NCI-H69 (cell line): ENCODE measurements at regions not wholly inside any gene's neighbourhood (a gene's known extent, or its start where the extent isn't known, plus 50 kb on each side); places are given as distances from the start of the nearest gene placed in this dataset.

Experiments used
- DNase-seq: peaks from one replicate; lab custom pipeline; 2025; lab: John Stamatoyannopoulos, UW

DNA sequence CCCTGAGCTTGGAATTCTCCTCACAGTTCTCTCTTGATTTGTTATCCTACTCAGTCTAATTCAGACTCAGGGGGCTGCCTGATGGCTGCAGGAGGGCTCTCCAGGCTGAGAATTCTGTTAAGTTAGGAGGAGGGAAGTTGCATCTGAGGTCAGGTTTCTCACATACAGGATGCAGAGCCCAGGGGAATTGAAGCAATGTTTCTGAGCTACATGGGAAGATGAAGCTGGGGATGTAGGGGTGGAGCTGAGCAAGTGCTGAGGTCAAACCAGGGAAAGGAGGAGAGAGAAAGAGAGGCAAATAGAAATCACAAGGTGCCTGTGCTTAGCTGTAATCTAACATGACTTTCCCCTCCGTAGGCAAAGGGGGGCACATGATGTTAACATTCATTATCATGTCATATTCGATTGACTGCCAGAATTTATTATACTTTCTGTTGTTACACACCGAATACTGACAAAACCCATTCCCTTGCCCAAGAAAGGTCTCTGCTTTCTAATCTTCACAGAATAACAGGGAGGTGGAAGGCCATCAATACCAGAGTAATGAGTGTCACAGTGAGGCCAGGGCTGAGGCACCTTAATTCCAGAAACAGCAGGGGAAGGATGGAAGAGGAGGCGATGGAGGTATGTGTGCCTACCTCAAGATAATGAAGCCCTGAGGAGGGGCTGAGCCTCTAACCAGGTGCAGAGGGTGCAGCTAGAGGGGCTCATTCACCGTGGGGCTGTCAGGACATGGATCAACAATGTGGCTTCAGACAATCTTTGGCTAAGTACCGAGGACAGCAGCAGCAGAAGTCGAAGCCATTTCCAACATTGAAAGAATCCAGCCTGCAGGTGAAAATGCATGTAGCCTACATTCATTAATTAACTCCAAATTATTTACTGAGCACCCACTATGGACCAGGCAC lies 205.4 kb upstream of the SNX19 start:
- no peak for DNase-seq

DNA sequence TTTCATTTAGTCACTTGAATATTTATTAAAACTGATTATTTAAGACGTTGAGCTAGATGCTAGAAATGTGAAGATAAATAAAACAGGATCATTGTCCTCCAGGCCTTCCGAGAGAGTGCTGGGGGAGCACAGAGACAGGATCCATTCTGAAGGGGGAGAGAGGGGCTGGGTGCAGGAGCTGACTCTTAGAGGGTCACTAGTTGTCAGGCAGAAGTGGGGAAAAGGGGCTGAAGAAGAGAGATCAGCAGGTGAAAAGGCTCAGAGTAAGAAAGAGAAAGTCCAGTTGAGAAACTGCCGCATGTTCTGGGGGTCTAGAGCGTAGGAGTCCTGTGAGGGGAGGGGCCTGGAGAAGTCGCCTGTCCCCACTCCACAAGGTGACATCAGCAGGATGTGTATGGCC lies 206.2 kb upstream of the SNX19 start:
- no peak for DNase-seq

DNA sequence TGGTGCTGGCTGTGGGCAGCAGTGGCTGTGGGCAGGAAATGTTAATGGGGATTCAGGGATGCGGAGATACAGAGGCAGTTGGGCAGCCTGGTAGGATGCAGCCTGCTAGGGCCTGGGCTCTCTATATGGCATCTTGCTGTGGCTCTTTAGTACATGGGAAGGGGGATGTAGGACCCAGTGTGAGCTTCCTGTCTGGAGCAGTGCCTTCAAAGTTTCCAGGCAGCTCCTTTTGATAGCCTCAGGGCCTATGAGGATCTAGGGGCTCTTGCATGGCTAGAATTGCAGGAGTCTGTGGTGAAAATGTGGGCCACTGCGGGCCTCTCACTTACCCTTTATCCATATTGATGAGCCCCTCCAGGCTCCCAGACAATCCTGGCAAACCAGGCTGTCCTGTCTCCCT lies 213.2 kb upstream of the SNX19 start:
- DNase-seq = no peak

DNA sequence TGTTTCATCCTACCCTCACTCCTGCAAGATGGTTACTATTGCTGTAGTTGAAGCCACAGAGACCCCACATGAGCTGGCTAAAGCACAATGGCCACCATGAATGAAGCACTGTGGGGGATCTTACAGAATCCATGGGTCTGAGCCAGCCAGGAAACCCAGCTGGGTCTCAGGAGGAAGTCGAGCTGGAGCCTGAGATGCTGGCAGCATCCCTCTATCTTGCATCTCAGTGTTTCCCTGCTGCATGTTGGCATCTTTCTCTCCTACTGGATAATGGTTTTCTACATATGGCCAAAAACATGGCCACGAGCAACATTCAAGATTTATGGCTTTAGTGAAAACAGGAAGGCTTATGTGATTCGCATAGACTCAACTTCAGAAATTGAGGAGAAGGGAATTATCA lies 219.3 kb upstream of the SNX19 start:
- DNase-seq = no peak

DNA sequence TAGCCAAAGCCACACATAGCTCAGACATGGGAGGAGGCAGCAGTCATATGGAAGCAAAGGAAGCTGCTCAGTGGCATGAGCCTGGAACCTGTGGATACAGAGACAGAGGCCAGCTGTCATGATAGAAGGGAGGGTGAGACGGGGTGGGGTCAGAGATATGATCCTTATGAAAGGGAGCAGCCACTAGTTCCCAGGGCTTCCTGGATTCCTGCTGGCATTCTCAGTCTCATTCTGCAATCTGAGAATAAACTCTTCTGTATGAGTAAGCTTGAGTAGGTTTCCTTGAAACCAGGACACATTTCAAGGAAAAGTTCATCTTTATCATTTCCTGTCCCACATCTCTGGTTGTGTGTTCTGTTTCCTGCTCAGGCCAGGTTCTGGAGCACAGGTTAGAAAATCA lies 220.2 kb upstream of the SNX19 start:
- no peak for DNase-seq

DNA sequence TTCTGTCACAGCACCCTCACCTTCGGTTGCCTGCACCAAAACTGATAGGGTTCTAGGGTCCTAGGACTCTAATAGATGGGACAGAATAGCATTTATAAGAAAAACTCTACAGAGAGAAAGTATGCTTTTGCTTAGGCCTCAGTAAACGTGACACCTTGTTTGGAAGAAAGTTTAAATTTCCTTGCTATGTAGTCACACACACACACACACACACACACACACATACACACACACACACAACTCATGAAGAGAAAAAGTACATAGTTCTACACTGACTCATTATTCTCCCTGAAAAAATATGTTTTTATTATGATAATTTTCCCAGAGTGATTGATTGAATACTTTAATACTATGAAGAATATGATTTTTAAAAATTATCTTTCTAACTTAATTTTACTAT lies 220.8 kb upstream of the SNX19 start:
- no peak for DNase-seq

DNA sequence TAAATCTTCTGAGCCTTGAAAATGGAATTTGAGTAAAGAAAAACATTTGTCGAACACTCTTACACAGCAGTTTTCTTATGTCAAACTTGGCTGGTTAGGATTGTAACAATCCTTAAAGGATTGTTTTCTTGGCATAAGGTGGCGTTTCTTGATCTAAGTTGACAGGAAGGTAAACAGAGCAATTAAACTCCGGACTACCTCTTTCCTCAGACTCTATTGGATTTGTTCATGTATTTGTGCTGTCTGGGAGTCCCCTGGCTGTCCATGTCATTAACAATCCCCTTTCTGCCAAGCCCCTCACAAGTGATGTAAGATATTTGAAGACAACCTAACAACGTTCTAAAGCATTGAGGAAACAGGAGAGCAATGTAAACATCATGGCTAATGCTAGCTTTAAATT lies 222.5 kb upstream of the SNX19 start:
- DNase-seq = no peak

DNA sequence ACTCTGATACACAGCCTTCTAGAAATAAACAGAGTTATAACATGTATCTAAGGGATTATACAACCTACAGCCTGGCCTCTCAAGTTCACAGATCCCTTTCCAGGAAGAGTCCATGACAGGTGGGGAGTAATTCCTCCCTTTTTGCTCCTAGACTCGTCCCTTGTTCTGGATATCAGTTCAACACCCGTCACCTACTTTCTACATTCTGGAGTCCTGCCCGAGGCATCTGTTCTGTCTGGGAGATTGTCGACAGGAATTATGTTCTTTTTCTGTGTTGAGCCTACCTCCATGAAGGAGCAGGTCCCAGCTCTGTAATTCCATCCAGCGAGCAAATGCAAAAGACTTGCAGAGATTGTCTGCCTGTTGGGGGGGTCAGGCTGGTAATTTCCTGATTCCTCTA lies 224.6 kb upstream of the NTM start:
- DNase-seq = no peak

DNA sequence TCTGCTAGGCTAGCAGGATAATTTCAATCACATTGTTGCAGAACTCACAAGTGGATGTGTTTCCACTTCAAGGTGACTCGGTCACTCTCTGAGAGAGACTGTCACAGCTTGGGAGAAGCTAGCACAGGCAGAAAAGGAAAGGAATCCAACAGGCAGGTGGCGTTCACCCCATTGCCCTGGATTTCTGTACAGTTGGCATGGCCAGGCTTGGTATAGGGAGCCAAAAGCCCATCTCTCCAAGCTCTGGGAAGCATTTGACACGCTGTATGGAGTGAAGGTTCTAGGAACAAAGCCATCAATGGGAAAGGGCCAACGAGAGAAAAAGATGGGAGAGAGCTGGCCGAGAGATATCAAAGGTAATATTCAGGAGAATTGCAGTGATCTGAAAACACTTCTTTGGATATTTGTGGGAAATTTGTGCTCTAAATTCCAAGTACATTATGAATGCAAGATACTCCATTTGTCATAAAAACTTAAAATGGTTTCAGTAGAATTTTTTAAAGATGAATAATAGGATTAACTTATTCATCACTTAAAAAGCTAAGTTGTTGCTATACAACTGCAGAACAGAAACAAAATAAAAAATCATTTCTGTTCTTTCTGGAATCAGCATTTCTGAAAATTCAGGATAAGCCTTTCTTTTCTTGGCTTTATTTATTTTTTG lies 223.5 kb upstream of the NTM start:
- DNase-seq = no peak

DNA sequence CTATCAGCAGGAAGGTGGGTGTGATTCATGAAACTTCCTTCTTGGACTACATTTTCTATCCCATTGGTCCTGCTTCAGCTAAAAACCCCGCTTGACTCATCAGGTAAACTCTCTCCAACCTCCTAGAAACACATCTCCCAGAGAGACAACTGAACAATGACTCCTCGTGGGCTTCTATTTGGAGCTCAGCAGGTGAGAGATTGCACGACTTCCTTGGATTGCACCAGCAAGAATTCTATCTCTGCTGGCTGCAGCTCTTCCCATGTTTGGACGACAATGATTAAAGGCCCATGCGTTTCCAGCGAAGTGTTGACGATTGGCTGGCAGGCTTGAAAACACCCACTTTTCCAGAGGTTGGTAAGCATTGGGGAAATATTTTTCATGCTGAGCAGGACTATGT lies 216.1 kb upstream of the NTM start:
- no peak for DNase-seq

DNA sequence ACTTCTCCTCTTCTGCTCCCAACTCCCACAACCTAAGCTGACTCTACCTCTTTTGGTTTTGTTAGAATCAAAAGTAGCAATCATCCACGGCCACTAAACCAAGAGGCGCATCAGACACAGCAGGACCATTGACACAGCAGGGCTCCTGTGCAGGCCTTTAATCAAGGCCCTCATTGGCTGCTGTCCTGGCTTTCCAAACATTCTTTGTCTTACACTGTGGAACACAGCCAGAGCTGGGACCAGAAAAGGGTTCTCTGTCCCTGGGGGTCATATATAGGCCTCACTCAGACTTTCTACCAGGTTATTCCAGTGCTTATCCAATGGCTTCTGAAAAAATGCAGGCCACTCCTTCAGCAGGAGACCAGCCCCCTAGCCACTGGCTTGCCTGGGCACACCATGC lies 212.7 kb upstream of the NTM start:
- no peak for DNase-seq

DNA sequence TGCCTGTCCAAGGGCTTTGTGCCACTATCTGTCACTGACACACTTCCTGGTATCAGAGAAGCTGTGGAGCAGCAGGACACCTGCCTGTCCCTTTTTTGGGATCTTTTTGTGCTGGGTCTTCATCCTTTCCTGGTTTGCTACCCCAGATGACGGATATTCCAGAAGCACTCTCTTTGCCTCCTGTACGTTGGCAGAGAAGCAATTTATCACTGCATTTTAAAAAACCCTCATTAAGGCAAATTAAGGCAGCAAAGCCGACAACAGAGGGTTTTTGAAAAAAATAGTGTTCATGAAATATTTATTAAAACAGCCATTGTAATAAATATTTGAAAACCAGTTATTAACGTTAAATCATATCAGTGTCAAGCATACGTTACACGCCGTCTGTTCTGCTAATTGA lies 209.6 kb upstream of the NTM start:
- no peak for DNase-seq

DNA sequence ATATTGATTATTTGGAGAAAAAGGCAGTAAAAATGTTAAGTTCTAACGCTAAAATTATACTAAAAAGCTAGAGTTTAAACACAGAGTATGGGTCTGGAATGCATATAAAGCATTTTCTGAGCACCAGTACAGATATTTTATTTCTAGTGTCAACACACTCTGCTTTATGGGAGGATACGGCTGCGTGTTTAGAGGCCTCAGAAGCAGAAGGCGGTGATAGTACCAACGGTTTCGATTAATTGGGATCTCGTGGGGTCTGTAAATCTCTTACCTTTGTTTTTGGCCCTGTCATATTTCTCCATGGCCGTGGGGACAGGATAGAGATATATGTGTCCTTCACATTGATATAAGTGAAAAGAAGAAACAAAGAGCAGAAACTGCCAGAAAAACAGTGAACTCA lies 206.8 kb upstream of the NTM start:
- DNase-seq = no peak

DNA sequence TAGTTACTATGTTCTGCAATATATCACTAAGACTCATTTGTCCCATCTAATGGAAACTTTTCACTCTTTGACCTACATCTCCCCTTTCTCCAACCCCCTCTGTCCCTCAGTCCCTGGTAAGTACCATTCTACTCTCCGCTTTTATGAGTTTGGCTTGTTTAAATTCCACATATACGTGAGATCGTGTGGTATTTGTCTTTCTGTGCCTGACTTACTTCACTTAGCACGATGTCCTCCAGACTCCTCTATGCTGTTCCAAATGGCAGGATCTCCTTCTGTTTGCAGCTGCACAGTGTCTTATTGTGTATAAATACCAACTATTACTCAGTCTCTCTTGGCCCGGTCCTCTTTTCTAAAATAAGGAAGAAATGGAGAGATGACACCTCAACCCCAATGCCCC lies 205.4 kb upstream of the NTM start:
- DNase-seq = no peak

DNA sequence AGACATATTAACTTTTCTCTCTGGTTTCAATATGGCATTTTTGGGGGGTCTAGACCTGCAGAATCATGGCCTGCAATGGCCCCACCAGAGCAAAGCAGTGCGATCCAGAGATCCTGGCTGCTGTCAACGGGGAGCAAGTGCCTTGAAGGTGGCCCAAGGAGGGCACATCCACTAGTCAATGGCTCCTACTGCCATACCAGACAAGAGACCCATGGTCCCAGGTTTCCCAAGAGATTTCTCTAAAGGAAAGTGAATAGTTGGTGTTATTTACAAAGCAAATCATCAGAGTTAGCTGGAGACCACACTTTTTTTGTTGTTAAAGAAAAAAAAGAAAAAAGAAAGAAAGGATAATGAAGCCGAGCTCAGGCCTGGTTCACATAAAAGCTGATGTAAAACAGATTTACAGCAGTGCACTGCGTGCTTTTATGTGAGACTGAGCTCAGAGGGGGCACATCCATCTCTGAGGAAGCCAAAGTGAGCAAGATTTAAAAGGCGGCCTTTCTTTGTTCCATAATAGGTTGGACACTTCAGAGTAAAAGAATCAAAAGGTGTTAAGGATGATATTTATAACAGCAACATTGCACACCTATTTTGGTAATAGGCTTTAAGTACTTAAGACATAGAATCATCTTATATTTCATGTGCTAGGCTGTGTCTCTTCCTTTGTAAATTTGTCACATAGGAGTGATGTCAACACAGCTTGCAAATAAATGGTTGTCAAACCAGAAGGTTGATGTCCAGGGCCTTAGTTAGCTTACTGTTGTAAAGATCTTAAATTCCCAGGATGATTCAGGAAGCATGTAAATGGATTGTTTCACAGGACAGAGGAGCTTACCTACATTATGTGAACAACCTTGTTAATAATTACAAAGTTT lies 201.3 kb upstream of the NTM start:
- DNase-seq = no peak

DNA sequence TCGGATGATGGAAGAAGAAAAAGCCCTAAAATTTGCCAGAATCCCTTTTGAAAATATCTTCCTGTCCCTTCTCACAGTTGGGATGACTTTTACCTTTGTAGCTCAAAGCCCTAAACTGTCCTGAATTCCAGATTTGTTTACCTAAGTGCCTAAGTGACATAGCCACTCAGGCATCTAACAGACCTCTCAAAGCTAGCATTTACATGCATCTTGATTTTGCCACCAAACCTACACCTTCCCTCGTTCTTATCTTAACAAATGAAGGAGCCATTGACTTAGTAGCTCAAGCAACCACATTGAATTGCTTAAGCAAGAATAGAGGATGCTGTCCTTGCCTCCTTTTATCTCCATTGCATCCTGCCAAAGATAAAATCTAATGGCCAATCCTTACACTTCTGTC lies 198.4 kb upstream of the NTM start:
- DNase-seq = no peak

DNA sequence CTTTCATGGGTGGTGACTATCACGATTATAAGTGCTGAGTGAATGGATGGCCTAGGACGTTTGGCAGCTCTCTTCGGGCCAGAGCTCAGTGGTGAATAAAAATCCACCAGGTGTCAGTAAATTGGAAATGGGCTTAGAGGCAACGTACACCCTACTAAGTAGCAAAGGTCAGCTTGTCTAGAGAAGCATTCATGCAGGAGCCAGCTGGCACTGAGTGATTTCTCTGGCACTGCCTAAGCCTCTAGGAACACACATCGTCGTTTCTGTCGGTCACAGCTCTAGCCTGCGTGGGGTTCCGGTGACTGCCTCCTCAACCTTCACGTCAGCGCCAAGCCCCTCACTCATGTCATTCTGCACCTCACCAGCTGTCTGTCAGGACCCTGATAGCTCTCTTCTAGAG lies 192.4 kb upstream of the NTM start:
- DNase-seq = no peak

DNA sequence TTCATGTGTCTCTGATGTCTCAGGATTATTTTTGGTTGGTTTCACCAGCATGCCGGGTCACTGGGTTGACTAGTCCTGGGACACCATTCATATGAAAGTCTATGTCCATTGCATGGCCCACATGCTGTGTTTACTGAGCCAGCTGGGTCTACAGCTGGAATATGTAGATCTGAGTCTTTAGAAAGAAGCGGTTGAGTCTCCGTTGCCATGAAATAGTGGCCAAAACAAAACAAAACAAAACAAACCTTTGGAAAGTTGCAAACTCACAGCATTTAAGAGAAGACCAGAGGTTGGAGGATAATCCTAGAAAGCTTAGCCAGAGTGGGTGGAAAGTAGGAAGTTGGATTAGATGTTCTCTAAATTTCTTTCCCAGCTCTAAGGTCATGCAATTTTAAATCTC lies 191.8 kb upstream of the NTM start:
- no peak for DNase-seq

DNA sequence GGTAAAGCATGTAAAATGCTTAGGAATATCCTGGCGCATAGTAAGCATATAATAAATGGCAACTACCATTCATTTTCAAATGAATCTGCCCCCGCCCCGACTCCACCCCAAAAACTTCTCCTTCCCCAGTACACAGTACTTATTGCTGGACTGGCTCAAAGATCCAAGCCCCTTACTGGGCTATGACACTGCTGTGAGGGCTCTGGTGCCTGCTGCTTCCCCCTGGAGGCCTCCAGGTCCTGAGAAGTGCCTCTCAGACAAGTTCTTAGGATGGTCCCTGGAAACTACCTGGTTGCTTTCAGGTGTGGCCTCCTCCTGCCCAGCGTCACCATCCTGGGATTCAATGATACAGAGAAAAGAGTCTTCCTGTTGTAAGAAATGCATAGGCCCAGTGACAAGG lies 190.6 kb upstream of the NTM start:
- no peak for DNase-seq

DNA sequence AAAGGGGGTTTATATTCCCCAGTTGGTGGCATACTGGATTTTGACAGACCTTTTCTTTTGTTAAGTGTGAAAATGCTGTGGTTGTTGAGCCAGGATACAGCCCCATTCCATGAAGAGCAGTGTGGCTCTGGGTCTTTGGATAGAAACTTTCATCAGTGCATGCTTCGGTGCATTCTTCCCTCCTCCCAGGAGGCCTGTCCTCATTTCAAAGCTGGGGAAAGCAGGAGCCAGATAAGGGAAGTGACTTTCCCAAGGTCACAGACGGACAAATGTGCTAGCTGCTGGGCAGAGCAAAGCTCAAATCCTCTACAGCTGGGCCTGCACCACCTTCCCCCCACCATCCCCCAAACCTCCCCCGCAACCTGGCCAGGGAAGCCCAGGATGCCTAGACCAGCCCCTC lies 184.5 kb upstream of the NTM start:
- no peak for DNase-seq

DNA sequence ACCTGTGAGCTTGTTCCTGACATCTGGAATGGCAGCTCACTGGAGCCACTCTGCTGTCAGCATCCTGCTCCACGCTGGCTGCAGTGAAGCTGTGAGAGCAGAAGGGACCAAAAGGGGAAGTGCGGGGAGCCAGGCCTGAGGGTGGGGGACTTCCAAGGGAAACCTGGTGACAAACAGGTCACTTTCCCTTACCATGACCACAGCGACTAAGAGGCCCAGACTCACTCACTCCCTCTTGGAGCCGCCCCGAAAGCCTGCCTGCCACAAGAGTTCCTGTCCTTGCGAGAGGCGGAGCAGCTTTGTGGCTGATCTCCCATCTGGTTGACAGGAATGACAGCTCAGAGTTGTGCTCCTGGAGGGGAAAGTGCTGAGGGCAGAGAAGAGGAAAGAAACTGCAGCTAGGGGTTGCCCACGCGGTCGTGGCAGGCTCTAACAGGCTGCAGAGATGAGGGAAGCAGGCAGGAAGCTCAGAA lies 183.8 kb upstream of the NTM start:
- DNase-seq = no peak

DNA sequence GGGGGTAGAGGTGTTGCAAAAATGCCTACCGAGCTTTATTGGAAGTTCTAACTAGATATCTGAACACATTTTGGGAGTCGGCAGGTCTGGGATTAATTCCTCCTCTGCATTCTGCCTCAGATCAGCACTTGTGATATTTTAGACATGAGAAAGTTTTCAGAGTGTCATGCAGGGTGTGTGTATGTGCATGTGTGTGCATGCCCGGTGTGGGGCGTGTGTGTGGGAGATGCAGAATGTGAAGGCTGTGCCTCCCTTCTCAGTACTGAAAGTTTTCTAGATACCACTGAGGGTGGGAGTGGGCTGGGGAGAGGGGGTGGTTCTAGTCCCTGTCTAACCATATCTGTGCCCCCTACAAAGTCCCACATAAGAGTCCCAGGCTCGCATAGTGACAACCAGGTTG lies 180.0 kb upstream of the NTM start:
- DNase-seq = no peak

DNA sequence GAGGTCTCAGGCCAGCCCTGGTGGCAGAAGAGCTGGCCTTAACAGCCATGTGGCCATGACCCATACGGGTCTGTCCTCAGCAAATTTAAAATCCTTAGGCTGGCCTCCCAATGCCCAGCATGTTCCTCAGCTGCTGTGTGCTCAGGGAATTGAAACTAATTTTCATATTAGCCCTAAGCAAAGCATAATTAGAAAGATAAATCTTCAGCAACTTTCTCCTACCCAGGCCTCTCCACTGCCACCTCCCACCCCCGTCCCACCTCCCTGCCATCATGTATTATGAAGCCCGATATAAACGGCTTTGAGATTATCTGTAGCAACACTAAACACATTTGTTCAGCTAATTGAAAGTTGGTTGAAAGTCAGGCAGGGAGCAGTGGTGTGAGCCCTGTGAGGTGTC lies 178.8 kb upstream of the NTM start:
- DNase-seq = no peak
